ENCODE measurements at regions not wholly inside any gene's neighbourhood (a gene's known extent, or its start where the extent isn't known, plus 50 kb on each side); places are given as distances from the start of the nearest gene placed in this dataset.

DNA sequence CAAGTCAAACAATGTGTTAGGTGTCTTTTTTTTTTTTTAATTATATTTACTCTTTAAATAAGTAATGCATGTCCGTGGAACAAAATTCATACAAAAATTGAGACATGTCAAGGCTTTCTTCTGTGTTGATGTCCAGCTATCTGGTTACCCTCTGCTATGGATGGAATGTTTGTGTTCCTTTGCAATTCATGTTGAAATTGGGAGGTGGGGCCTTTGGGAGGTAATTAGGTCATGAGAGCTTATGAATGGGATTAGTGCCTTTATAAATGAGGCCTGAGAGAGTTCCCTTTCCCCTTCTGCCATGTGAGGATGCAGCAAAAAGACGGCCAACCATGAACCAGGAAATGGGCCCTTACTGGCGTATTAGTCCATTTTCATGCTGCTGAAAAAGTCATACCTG is 83.1 kb upstream of the KCNG1 start:
- TF ChIP-seq, protein P1, sequence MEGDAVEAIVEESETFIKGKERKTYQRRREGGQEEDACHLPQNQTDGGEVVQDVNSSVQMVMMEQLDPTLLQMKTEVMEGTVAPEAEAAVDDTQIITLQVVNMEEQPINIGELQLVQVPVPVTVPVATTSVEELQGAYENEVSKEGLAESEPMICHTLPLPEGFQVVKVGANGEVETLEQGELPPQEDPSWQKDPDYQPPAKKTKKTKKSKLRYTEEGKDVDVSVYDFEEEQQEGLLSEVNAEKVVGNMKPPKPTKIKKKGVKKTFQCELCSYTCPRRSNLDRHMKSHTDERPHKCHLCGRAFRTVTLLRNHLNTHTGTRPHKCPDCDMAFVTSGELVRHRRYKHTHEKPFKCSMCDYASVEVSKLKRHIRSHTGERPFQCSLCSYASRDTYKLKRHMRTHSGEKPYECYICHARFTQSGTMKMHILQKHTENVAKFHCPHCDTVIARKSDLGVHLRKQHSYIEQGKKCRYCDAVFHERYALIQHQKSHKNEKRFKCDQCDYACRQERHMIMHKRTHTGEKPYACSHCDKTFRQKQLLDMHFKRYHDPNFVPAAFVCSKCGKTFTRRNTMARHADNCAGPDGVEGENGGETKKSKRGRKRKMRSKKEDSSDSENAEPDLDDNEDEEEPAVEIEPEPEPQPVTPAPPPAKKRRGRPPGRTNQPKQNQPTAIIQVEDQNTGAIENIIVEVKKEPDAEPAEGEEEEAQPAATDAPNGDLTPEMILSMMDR (conservative IDR thresholded peaks at IDR 0.05 in 1 of 2, IDR thresholded peaks at IDR 0.05 in 1 of 2; ENCODE audit: extremely low read depth in 1 of 2, insufficient read depth in 1 of 2, low read depth in 1 of 2, low read length in 2 of 2) = no peak
- no peak for TF ChIP-seq EZH2 (IDR thresholded peaks at IDR 0.05; ENCODE audit: borderline replicate concordance, low read length)

Data from mammary epithelial cell (primary cell).